ENCODE measurements at regions not wholly inside any gene's neighbourhood (a gene's known extent, or its start where the extent isn't known, plus 50 kb on each side); places are given as distances from the start of the nearest gene placed in this dataset.

GRCh38 chr4:11301075-11301660 is 127.5 kb downstream of the HS3ST1 start:
- no peak overlapping the region for H2BK120ac ChIP-seq (replicated peaks; ENCODE audit: low read depth, low read length)
- H2AFZ ChIP-seq (ENCODE audit: low read length): 0 out of 2 replicates have a peak overlapping the region, but pooled peaks have one; percentile 5
- H2AK5ac ChIP-seq (ENCODE audit: low read depth, low read length): no peak overlapping the region
- H2BK20ac ChIP-seq (ENCODE audit: low read length): no peak overlapping the region
- no peak overlapping the region for H3K4ac ChIP-seq (replicated peaks; ENCODE audit: insufficient read length, low read depth, low read length)
- no peak overlapping the region for H4K91ac ChIP-seq (replicated peaks; ENCODE audit: insufficient read length, low read length)
- no peak overlapping the region for H3K56ac ChIP-seq (replicated peaks; ENCODE audit: insufficient read length, low read depth, low read length)
- POLR2A ChIA-PET (ENCODE audit: partially characterized antibody): interaction anchor here (1.1 kb wide), 1 partner anchor 11 kb away, joined by 3 read pairs; no protein-coding TSS in a partner anchor
- no peak overlapping the region for H4K5ac ChIP-seq (ENCODE audit: insufficient read length, low read depth, low read length)
- no peaks in the 10 kb centered on the region for H3K79me2 ChIP-seq (ENCODE audit: control insufficient read depth in 1 of 2, insufficient read depth in 2 of 2, low read length in 2 of 2)
- no peak overlapping the region for H3K18ac ChIP-seq (ENCODE audit: extremely low read depth, low read length)
- no peak for FAIRE-seq
- no peak overlapping the region for H3K4me2 ChIP-seq (ENCODE audit: insufficient read depth in 1 of 2, low read depth in 2 of 2, low read length in 2 of 2)
- no peaks in the 10 kb centered on the region for H3K79me1 ChIP-seq (ENCODE audit: low read depth, low read length)
- no peak overlapping the region for H3K9ac ChIP-seq (replicated peaks in 1 of 4; ENCODE audit: extremely low read depth in 1 of 4, low read depth in 3 of 4, low read length in 3 of 4)
- H3K14ac ChIP-seq (ENCODE audit: insufficient read length): no peak overlapping the region
- no peaks in the 10 kb centered on the region for H3K9me3 ChIP-seq (ENCODE audit: insufficient read depth in 2 of 2, low read depth in 1 of 2, low read length in 1 of 2)
- H2BK15ac ChIP-seq (ENCODE audit: low read length): no peak overlapping the region
- H3K4me3 ChIP-seq (ENCODE audit: extremely low read depth in 1 of 4, insufficient read depth in 2 of 4, low read depth in 3 of 4, low read length in 4 of 4): no peak overlapping the region
- H3K4me1 ChIP-seq (replicated peaks in 1 of 4; ENCODE audit: control insufficient read depth in 3 of 4, insufficient read depth in 4 of 4, low read length in 3 of 4): no peaks in the 10 kb centered on the region
- no peak for DNase-seq (ENCODE audit: low read depth in 1 of 2, low spot score in 2 of 2)
- H4K8ac ChIP-seq (ENCODE audit: extremely low read depth, insufficient read depth, low read length): no peak overlapping the region
- H3K36me3 ChIP-seq (ENCODE audit: control insufficient read depth in 2 of 4, insufficient read depth in 4 of 4, low read length in 3 of 4): no peaks in the 10 kb centered on the region
- CTCF ChIA-PET (ENCODE audit: partially characterized antibody): interaction anchor here (0.6 to 0.9 kb wide), 2 partner anchors 9 to 32 kb away, joined by 3 read pairs; no protein-coding TSS in a partner anchor
- 91% methylated on average over 4 of the region's 4 CpGs; no CpG with 5 or more reads in 1 of the 2 experiments for WGBS, 2 experiments (ENCODE audit: extremely low coverage in 1 of 2, insufficient coverage in 1 of 2, insufficient read length in 1 of 2, insufficient replicate concordance in 2 of 2, low coverage in 1 of 2, low lambda C conversion rate in 2 of 2, missing lambda C conversion rate in 1 of 2)
- H3K23ac ChIP-seq (ENCODE audit: insufficient read length): no peak overlapping the region
- TF ChIP-seq SAP30 (IDR thresholded peaks at IDR 0.05; ENCODE audit: insufficient read depth, insufficient replicate concordance, low read length): no peak
- H3K27ac ChIP-seq (ENCODE audit: low read depth, low read length): no peak overlapping the region
- no peaks in the 10 kb centered on the region for H3K27me3 ChIP-seq (replicated peaks in 1 of 4; ENCODE audit: control insufficient read depth in 3 of 4, extremely low read depth in 1 of 4, insufficient read depth in 3 of 4, low read length in 3 of 4)
- H3K23me2 ChIP-seq (ENCODE audit: low read depth, low read length): no peaks in the 10 kb centered on the region
- H4K20me1 ChIP-seq (replicated peaks in 1 of 2; ENCODE audit: control insufficient read depth in 1 of 2, insufficient read depth in 2 of 2, low read length in 2 of 2): no peaks in the 10 kb centered on the region
- H2BK12ac ChIP-seq (ENCODE audit: low read depth, low read length): no peak overlapping the region
- H2BK5ac ChIP-seq (ENCODE audit: low read depth, low read length): no peak overlapping the region

All from H1 (cell line).